NCI-H345 (cell line): ENCODE measurements at regions not wholly inside any gene's neighbourhood (a gene's known extent, or its start where the extent isn't known, plus 50 kb on each side); places are given as distances from the start of the nearest gene placed in this dataset.

Experiments used
- DNase-seq: peaks from one replicate; lab custom pipeline; 2025; lab: John Stamatoyannopoulos, UW

GRCh38 chr16:86913886-86914285 lies 335.5 kb downstream of the FOXL1 start:
- no peak for DNase-seq

- no peak for DNase-seq
Measured at GRCh38 chr16:86914876-86915717, 336.7 kb downstream of the FOXL1 start.

GRCh38 chr16:86917471-86918365 lies 339.4 kb downstream of the FOXL1 start:
- no peak for DNase-seq

GRCh38 chr16:86918637-86919036 lies 340.3 kb downstream of the FOXL1 start:
- no peak for DNase-seq

- no peak for DNase-seq
Measured at GRCh38 chr16:86919078-86919477, 340.7 kb downstream of the FOXL1 start.

- no peak for DNase-seq
Measured at GRCh38 chr16:86919578-86920305, 341.4 kb downstream of the FOXL1 start.

GRCh38 chr16:86921289-86921688 lies 342.9 kb downstream of the FOXL1 start:
- DNase-seq, result no peak

- no peak for DNase-seq
Measured at GRCh38 chr16:86922311-86922710, 344.0 kb downstream of the FOXL1 start.

GRCh38 chr16:86923656-86924055 lies 345.3 kb downstream of the FOXL1 start:
- no peak for DNase-seq

GRCh38 chr16:86924537-86924936 lies 346.2 kb downstream of the FOXL1 start:
- DNase-seq, result no peak

- DNase-seq, result no peak
Measured at GRCh38 chr16:86925067-86925791, 346.9 kb downstream of the FOXL1 start.

- DNase-seq, result no peak
Measured at GRCh38 chr16:86926181-86927094, 348.1 kb downstream of the FOXL1 start.

- no peak for DNase-seq
Measured at GRCh38 chr16:86927699-86928098, 349.4 kb downstream of the FOXL1 start.

GRCh38 chr16:86928523-86929011 lies 350.2 kb downstream of the FOXL1 start:
- no peak for DNase-seq

- DNase-seq, result no peak
Measured at GRCh38 chr16:86929057-86929871, 350.9 kb downstream of the FOXL1 start.

- DNase-seq, result no peak
Measured at GRCh38 chr16:86930001-86930400, 351.7 kb downstream of the FOXL1 start.

GRCh38 chr16:86930663-86931373 lies 352.5 kb downstream of the FOXL1 start:
- DNase-seq, result no peak

GRCh38 chr16:86931410-86931941 lies 353.1 kb downstream of the FOXL1 start:
- no peak for DNase-seq
